ELF-1 (cell line): ENCODE measurements at regions not wholly inside any gene's neighbourhood (a gene's known extent, or its start where the extent isn't known, plus 50 kb on each side); places are given as distances from the start of the nearest gene placed in this dataset.
"Not testable (repeated sequence)": the region's sequence is repeated elsewhere in the genome, so short reads cannot be mapped to it uniquely, and the experiment has no call there.

Source experiments
- DNase-seq: peaks from one replicate; pipeline ENCODE4 v3.0.0-alpha.2; 2016; ENCODE audit warnings: low read depth, low spot score

GRCh38 chr14:105749870-105750541 is 223.6 kb downstream of the TMEM121 start:
- not testable (repeated sequence) for DNase-seq

GRCh38 chr14:105751291-105751751 is 224.9 kb downstream of the TMEM121 start:
- not testable (repeated sequence) for DNase-seq

- not testable (repeated sequence) for DNase-seq
Measured at GRCh38 chr14:105752420-105752819, 226.0 kb downstream of the TMEM121 start.

GRCh38 chr14:105760691-105761344 is 234.4 kb downstream of the TMEM121 start:
- DNase-seq = no peak

- not testable (repeated sequence) for DNase-seq
Measured at GRCh38 chr14:105761345-105761740, 235.0 kb downstream of the TMEM121 start.

- no peak for DNase-seq
Measured at GRCh38 chr14:105761842-105762241, 235.5 kb downstream of the TMEM121 start.

- DNase-seq = not testable (repeated sequence)
Measured at GRCh38 chr14:105762262-105762661, 235.9 kb downstream of the TMEM121 start.

- DNase-seq = not testable (repeated sequence)
Measured at GRCh38 chr14:105764254-105764901, 238.0 kb downstream of the TMEM121 start.

GRCh38 chr14:105765072-105765825 is 238.9 kb downstream of the TMEM121 start:
- not testable (repeated sequence) for DNase-seq

- no peak for DNase-seq
Measured at GRCh38 chr14:105765893-105766614, 239.7 kb downstream of the TMEM121 start.

- DNase-seq = no peak
Measured at GRCh38 chr14:105767315-105767714, 240.9 kb downstream of the TMEM121 start.

- not testable (repeated sequence) for DNase-seq
Measured at GRCh38 chr14:105768039-105768438, 241.7 kb downstream of the TMEM121 start.

- DNase-seq = not testable (repeated sequence)
Measured at GRCh38 chr14:105769061-105769730, 242.8 kb downstream of the TMEM121 start.

GRCh38 chr14:105770619-105771216 is 244.3 kb downstream of the TMEM121 start:
- not testable (repeated sequence) for DNase-seq

- DNase-seq = not testable (repeated sequence)
Measured at GRCh38 chr14:105771261-105772226, 245.2 kb downstream of the TMEM121 start.

GRCh38 chr14:105772710-105773250 is 246.4 kb downstream of the TMEM121 start:
- not testable (repeated sequence) for DNase-seq

GRCh38 chr14:105773584-105773983 is 247.2 kb downstream of the TMEM121 start:
- DNase-seq = no peak

- DNase-seq = peak; percentile 16
Measured at GRCh38 chr14:105774001-105774400, 247.6 kb downstream of the TMEM121 start.
